ENCODE measurements at regions not wholly inside any gene's neighbourhood (a gene's known extent, or its start where the extent isn't known, plus 50 kb on each side); places are given as distances from the start of the nearest gene placed in this dataset.
"Not testable (repeated sequence)": the region's sequence is repeated elsewhere in the genome, so short reads cannot be mapped to it uniquely, and the experiment has no call there.

DNA sequence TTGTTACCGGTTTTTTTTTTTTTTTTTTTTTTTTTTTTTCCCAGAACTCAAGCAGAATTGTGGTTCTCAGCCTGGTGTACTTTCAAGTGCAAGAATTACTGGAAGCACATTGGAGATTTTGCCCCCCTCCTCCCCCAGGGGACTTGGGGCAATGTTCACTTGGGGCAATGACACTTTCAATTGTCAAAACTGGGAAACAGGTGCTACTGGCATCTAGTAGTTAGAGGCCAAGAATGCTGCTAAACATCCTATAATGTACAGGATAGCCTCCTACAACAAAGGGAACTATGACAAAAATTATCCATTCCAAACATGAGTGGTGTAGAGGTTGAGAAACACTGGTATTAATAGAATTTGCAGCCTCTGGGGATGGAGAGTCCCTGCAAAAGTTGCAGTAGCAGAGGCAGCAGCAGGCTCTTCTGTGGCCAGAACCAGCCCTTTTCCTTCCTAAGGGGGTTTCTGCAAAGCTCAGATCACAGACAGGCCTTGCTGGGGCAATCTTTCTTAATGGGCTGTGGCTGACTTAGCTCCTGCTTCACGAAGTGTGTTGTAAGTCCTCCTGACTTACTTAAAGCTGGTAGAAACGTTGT, 144.3 kb upstream of the MRPS22 start:
- DNase-seq = no peak

DNA sequence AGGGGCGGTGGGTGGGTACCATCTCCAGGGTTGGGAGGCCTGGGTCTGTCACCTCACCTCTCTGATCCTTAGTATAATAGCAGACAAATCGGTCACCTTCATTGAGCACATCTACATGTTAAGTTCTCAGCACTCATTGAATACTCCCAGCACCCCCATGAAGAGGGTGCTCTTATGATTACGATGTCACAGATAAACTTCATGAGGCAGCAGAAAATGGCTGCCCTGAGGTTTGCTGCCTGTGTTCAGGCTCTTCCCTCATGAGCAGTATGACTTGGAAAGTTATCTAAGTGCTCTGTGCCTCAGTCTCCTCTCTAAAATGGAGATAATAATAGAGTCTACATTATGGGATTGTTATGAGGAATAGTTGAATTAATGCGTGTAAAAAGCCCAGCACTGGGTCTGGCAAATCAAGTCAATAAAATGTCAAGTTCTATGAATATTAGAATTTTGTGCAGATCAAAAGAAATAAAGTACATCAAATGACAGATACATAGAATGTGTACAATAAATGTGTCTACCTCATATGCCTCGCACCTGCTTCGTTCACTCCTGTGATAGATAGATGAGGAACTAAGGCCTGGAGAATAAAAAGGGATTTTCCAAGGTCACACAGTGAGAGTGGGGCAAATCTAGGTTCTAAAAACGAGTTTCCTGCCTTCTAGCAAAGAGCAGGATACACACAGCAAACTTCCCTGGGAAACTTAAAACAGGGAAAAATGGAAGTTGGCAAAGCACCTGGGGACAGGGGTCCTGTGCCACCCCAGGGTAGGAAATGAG, 142.2 kb upstream of the MRPS22 start:
- no peak for DNase-seq

DNA sequence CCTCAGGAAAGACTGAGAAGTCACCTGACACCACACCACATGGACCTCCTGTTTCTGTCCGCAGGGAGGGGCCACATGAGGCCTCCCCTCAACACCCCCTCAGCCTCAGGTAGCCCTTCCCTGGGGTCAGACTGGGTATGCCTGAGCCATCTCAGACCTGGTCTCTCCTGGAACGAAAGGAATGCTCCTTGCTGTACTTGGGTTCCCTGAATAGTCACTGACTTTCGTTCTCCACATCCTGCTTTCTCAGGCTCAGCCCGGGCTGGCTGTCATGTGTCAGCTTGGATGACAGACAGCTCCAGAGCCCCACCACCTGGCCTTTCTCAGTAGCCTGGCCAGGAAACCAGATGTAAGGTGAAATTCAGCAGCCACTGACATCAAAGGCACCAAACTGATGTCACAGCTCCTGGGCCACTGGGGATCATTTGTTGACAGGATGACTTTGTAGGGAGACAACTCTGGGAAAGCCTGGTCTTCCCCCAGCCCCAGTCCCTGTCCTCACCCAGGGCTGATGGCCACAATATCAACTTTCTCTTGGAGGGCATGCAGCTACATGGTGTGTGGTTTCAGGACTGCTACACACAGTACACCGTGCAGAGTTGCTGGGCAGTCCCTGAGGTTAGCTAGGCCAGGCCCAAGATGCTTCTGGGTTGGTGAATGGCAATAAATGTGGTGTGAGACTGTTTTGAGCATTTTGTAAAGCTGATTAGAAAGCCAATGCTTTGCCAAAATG, 141.4 kb upstream of the MRPS22 start:
- DNase-seq = no peak

DNA sequence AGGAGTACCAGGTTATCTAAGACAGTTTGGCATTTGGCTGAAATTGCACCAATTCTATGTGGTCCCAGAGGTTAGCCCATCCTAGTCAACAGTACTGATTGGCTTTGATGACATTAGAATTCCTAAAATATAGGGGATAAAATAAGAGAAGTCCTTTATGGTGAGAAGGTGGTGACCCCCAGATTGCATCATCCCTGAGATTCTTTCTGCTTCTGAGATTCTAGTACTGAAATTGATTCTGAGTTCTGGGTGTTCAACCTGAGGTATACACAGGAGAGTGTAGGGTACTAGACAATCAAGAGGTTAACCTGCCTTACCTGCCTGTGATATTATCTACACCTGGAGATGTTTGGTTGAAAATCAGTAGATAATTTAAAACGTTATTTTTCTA, 140.9 kb upstream of the MRPS22 start:
- no peak for DNase-seq

DNA sequence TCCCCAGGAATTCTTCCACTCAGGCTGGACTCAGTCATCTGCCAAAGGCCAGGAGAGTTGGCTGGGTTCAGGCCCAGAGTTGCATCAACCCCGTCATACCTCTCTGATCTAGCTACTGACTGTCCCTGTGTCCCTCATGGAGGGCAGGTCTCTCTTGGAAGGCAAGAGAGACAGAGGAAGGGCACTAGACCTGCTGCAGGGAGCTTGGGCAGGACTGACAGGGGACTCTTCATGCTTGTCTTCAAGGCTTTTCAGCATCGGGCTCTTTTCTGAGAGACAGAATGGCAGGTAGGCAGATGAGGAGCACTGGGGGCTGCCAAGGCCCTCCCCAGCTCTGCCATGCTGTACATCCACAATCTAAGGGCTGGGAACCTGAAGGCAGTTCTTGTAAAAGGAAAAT, 140.1 kb upstream of the MRPS22 start:
- no peak for DNase-seq

DNA sequence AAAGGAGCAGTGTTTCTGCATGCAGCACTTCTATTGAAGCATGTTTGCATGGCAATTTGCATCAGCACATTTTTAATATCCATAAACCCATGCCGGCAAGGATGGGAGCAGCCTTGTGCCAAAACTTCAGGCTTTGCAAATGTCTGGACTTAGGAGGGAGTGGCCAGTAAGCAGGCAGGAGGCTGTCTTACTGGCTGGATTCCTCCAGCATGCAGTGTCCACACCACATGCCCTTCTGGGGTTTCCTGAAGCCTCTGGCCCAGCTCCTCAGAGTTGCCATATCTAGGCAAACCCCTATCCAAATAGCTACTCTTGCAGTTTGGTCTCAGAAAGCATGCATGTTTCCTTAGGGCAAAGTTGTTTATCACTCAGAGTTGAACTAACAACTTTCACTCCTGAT, 139.1 kb upstream of the MRPS22 start:
- DNase-seq = no peak

DNA sequence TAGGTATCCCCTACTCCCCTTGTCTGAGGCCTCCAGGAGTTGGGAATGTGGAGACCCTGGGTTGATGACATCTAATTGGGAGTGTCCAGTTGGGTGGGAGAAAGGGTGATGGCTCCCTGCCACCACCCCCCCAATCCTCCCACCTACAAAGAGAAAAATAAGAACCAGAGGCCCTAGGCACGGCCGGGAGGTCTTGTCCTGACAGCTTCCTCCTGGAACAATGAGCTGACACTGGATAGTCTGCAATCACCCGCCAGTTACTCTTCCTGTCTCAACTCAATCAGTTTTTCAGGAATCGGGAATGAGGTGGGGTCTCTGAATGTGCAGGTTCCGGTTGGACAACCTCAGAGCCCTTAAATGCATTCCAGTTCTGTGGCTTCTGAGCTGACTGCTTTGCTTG, 129.9 kb upstream of the MRPS22 start:
- DNase-seq = no peak

DNA sequence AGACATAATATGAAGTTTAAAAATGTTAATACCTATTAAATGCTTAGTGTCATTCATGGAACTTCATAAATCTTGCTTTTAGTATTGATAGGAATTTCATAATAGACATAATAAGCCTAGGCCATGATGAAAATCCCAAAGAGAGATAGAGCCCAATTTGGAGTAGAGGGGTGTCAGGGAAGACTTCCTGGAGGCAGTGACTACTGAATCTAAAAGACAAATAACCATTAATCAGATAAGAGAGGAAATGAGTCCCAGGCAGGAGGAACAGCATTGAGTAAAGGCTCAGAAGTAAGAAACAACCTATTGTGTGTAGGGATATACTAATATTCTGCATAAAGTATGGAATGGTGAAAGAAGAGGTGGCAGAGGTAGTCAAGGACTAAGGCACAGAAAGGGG, 126.9 kb upstream of the MRPS22 start:
- DNase-seq = no peak

DNA sequence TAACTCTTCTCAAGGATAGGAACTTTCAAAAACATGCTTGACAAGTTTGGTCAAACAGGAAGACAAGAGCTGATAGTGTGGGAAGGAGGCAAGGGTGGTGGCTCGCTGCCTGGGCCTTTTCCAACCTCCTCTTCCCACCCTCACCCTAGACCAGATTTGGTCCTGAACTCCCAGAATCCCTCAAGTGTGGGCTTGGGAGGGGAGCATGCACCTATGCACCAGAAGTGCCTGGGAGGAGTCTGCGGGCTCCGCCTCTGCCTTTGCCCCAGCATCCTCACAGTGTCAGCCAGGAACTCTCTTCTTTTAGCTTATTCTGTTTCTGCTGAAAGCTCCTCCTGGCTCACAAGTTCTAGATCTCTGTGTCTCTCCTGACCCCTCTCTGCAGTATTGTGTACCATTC, 126.2 kb upstream of the MRPS22 start:
- no peak for DNase-seq

DNA sequence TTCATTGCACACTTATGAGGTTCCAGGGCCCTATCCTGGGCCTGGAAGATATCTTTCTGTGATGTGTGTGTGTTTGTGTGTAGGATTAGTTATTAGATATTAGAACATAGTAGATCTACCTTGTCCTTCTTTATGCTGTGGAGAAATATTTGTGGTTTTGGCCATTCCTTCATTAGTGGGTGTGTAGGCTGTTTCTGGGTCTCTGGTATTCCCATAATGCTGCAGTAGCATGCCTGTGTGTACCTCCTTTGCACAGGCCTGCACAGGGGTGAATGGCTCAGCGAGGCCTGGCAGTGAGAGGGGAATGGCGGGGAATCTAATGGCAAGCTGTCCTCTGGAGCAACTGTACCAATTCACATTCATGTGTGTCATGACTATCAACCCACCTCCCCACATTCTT, 125.8 kb upstream of the MRPS22 start:
- DNase-seq = no peak

DNA sequence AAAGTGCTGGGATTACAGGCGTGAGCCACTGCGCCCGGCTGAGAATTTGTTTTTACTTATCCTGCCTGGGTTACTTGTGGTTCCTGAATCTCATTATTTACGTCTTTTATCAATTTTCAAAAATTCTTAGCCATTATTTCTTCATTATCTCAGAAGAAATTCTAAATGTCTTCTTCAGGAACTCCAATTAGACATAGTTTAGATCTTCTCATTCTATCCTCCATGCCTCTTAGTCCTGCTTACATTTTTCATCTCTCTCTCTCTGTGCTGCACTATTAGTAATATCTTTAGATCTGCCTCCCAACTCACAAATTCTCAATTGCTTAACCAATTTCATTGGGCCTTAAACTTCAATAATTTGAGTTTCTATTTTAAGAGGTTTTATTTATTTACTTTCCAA, 124.4 kb upstream of the MRPS22 start:
- no peak for DNase-seq

DNA sequence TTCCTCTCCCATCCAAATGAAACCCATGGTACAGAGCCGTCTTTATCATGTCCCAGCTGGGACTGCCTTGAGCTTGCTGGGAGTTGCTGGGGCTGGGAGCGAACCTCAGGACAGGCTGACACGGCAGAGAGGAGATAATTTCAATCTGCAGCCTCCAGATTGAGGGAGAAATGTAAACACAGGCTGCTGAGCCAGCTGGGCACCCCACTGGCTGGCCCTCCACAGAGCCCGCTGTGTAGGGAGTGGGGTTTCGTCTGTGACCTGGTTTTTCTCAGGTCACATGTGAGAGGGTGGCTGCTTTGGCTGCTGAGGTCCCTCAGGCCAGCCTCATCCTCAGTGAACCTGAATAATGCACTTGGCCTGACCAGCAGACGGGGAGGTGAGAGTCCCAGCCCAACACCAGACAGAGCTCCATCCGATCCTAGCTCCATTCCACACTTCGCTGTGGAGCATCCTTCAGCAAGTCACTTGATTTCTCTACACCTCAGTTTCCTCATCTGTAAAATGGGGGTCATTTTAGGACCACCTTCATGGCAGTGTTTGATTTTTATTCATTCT, 121.6 kb upstream of the MRPS22 start:
- no peak for DNase-seq

DNA sequence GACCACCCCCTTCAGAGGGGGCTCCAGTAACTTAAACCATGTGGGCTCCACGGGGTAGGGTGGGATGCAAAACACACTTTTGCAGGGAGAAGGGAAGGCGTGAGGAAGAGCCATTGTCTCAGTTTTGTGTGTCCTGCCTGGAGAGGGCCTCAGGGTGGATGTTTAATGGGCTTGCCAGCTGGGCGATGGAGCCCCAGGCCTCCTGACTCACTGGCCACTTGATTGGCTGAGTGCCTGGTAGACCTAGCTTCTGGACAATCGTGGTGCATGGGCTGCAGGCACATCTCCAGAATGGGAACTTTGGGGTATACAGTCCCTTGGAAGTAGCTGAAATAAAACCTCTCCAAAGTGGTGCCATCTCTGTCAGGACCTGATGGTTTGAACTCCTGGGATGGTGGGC, 118.3 kb upstream of the MRPS22 start:
- DNase-seq = no peak

DNA sequence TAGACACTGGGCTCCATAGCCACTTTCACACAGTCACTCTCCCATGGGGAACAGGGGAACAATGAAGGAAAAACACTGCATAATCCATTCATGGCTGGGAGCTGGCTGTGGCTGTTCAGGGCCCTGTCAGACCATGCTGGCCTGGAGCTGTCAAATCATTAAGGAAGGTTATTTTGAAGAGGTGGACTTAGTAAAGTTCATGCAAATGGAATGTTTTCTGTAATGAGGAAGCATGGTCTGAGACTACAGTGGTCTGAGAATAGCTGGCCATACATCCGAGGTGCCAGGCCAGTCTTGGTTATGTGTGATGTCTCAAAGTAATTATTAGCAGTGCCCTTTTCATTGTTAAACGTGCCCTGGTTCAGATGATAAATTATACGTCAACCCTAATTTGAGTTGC, 117.1 kb upstream of the MRPS22 start:
- no peak for DNase-seq

DNA sequence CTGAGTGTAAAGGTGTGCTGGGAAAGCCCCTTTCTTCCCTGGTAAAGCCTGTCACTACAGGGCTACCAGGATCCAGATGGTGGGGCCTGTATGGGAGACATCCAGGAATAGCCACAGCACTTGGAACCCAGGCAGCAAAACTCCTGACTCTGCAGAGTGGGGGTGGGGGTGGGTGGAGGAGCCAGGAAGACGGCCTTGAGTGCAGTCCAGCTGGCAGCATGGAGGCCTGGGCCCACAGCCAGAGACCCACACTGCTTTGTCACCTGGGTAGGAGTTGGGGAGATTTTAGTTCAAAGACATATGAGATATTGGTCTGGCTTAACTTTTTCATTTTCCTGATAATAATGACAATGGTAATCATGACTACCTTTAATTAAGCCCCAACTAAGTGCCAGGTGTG, 116.7 kb upstream of the MRPS22 start:
- DNase-seq = no peak

DNA sequence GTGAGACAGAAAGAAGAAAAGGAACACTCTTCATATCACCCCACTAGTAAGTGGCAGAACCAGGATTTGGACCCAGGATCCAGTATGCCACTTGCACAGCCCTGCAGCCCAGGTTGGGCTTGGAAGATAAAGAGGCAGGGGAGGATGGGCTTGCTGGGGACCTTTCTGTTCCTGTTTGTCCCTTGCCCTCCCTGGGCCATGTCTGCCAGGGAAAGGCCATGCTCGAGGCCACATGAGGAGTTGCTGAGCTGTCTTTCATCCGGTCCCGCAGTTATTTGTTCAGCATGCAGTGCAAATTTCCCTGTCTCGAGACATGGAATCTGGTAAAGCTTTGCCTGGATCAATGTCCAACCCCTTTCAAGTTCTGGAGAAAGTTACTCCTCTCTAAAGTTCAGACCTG, 116.0 kb upstream of the MRPS22 start:
- DNase-seq = no peak

DNA sequence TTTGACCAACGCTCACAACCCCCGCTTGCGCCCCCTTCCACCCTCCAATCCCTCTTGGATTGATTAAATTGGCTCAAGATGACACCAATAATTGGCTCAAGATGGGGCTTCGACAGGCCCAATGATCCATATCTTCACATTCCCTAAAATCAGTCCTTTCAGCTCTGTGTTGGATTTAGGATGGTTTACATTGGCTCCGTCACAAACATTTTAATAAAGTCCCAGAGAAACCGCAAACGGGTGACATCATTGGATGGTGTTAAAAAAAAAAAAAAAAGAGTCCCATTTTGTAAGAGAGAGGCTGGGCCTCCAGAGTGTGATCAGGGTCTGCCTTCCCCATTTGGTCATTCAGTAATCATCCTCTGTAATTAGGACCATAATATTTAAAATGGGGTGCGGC, 113.4 kb upstream of the MRPS22 start:
- no peak for DNase-seq

DNA sequence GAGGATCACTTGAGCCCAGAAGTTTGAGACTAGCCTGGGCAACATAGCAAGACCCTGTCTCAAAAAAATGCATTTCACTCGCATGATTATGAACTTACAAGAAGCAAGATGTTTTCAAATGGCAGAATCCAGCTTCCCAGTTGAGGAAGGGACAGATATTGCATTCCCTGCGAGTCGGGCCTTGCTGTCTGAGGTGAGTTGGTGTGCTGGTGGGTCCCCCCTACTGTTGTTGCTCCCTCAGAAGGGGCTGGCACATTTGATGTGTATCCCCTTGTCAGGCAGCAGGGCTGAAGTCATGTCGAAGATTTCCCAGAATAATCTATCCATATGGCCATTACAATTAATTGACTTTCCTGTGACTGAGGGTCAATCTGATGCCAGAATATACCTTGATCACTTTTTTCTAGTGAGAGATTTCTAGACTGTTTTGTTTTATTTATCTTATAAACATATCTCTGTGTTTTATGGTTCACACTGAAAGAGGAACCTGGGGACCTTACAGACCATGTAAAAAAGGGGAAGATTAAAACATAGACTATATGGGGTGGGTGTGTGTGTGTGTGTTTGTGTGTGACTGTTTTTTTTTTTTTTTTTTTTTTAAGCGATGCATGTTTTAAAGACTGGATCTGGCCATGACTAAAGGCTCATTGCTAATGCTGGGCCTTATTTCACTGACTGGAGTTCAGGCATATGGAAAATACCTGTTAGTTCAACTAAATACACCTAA, 112.1 kb upstream of the MRPS22 start:
- no peak for DNase-seq

DNA sequence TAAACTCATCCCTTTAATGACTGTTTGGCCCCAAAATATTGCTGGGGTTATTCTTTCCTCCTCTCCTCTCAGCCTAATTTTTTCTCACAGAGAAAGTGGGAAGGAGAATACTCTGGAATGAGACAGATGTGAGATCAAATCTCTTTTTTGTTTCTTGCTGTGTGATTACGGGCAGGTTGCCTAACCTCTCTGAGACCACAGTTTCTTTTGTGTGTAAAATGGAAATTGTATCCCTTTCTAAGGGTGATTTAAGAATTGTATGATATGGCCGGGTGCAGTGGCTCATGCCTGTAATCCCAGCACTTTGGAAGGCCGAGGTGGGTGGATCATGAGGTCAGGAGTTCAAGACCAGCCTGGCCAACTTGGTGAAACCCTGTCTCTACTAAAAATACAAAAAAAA, 111.5 kb upstream of the MRPS22 start:
- not testable (repeated sequence) for DNase-seq

DNA sequence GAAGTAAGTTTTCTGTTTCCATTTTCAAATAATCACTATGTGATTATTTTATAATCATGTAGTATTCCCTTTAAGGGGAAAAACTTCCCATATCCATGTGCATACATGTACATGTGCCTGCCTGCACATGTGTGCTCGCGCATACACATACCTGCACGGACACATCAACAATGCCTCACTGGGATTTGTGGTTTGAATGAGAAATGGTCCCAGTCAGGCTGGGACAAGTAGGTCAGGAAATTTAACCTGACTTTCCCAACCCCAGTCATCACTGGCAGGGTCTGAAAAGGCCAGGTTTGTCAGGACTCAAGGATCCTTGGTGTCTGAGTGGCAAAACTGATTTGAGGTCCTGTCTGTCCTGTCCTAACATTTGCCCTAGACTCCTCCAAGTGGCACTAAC, 109.3 kb upstream of the MRPS22 start:
- no peak for DNase-seq

DNA sequence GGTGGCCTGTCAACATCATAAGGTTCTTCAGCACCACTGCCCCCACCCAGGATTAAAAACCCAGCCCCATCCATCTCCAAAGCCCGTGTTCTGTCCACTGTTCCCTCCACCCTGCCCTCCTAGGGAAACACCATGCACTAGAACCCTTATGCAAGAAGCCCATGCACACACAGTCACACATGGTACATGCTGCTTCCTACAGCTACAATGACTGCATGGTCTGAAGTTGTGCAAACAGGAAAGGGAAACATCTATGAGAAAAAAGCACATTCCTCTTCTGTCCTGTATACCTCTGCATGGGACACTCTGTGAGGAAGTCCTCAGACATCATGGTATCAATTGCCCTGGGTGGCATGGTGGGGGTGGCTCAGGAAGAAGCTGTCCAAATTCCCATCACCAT, 108.6 kb upstream of the MRPS22 start:
- no peak for DNase-seq

DNA sequence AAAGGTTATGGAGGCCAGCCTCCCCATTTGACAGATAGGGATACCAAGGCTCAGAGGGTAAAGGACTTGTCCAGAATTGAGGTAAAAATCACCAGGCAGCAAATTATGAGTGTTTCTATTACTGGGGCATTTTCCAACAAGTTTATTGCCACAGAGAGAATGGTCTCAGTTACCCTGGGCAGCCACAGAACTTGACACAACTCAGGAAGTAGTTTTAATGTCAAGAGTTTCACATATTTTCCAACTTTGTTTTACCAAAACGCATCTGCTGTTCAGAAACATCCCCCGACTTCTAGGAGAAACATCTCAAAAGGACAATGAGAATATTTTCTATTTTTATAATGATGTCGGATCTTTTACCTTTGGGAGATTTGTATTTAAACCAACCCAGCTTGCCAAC, 107.5 kb upstream of the MRPS22 start:
- DNase-seq = no peak
